BJ (cell line): ENCODE measurements at regions not wholly inside any gene's neighbourhood (a gene's known extent, or its start where the extent isn't known, plus 50 kb on each side); places are given as distances from the start of the nearest gene placed in this dataset.
"Not testable (repeated sequence)": the region's sequence is repeated elsewhere in the genome, so short reads cannot be mapped to it uniquely, and the experiment has no call there.

ENCODE experiments used
- CTCF ChIA-PET: fragments of 350-600 bp; formaldehyde crosslinking; extraction: SDS; loops from one replicate; lab custom pipeline; 2021; ENCODE audit warnings: antibody characterized with exemption, inconsistent platforms; lab: Yijun Ruan, JAX
- POLR2A ChIA-PET: fragments of 300-600 bp; sonication (Branson Sonifier 250); formaldehyde crosslinking; extraction: SDS; loops from one replicate; lab custom pipeline; 2021; ENCODE audit warnings: antibody characterized with exemption; lab: Charles Lee
- DNase-seq: peaks from one replicate; pipeline ENCODE4 v3.0.0-alpha.2; 2011; ENCODE audit warnings: low read depth
- H3K27me3 ChIP-seq: 2 replicates; pipeline ENCODE4 v1.6.0; 2011; ENCODE audit warnings: low read length; ENCODE audit not compliant: control insufficient read depth, insufficient read depth
- H3K36me3 ChIP-seq: 2 replicates; pipeline ENCODE4 v1.5.1; 2011; ENCODE audit warnings: low read length; ENCODE audit not compliant: control insufficient read depth, insufficient read depth
- H3K4me3 ChIP-seq: 2 replicates; pipeline ENCODE4 v1.5.1; 2011; ENCODE audit warnings: low read depth, mild to moderate bottlenecking, control low read depth, low read length
- TF ChIP-seq, protein P1 (sequence below): IDR thresholded peaks from 2 replicates; pipeline ENCODE4 v1.5.1; 2011; ENCODE audit warnings: low read depth, mild to moderate bottlenecking, control low read depth, inconsistent platforms, low read length, moderate library complexity; ENCODE audit not compliant: insufficient read depth

DNA sequence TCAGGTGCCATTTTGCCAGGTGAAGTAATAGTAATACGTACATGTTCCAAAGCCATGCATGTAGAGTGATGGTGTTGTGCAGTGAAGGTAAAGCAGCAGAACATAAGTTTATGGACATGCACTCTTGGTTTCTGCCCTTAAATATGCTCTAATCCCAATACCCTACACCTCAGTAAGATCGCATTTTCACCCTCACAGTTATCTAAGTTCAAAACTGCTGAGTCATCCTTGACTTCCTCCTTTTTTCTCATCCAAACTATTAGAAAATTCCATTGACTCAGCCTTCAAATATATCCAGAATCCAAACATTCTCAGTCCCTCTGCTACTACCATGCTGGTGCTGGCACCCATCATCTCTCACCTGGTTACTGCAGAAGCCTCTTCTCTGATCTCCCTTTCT, 652.9 kb upstream of the IGFBP7 start:
- CTCF ChIA-PET: no interaction called here
- H3K36me3 ChIP-seq: no peaks in the 10 kb centered on the region
- H3K4me3 ChIP-seq: no peak overlapping the region
- POLR2A ChIA-PET: no interaction called here
- no peaks in the 10 kb centered on the region for H3K27me3 ChIP-seq
- no peak for DNase-seq
- TF ChIP-seq, protein P1, sequence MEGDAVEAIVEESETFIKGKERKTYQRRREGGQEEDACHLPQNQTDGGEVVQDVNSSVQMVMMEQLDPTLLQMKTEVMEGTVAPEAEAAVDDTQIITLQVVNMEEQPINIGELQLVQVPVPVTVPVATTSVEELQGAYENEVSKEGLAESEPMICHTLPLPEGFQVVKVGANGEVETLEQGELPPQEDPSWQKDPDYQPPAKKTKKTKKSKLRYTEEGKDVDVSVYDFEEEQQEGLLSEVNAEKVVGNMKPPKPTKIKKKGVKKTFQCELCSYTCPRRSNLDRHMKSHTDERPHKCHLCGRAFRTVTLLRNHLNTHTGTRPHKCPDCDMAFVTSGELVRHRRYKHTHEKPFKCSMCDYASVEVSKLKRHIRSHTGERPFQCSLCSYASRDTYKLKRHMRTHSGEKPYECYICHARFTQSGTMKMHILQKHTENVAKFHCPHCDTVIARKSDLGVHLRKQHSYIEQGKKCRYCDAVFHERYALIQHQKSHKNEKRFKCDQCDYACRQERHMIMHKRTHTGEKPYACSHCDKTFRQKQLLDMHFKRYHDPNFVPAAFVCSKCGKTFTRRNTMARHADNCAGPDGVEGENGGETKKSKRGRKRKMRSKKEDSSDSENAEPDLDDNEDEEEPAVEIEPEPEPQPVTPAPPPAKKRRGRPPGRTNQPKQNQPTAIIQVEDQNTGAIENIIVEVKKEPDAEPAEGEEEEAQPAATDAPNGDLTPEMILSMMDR: no peak

DNA sequence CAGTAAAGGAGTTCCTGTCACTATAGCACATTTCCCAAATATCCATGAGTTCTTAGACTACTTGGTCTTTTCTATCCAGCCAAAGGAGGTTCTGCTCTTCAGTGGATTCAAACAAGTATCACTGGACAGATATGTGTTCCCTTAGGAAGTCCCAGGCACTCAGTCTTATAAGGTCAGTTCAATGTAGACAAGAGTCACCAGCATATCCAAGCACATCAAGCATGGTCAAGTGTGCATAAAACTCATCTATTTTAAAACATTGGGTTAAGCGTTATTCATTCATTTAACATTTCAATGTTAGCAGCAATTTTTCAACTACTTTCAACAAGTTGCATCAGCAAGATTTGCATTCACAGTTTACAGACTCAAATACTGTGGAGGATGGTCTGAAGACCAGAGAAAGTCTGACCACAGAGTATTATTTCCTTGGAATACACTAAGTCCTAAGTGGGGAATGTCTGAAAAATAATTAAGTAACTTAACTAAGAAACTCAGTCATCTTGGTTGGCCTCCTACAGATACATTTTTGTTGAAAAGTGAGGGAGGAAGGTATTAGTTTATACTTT, 630.5 kb upstream of the IGFBP7 start:
- Histone ChIP-seq H3K36me3 (no peaks in the 10 kb centered on the region), H3K27me3 (no peaks in the 10 kb centered on the region), H3K4me3 (no peak overlapping the region)
- CTCF ChIA-PET: no interaction called here
- TF ChIP-seq, protein P1: no peak
- POLR2A ChIA-PET: no interaction called here
- DNase-seq: no peak

GRCh38 chr4:57736781-57737180, 626.6 kb upstream of the IGFBP7 start:
- CTCF ChIA-PET: interaction anchor here (0.8 kb wide), 1 partner anchor 1652 kb away, joined by 3 read pairs; no protein-coding TSS in a partner anchor
- POLR2A ChIA-PET: no interaction called here
- H3K27me3 ChIP-seq: no peaks in the 10 kb centered on the region
- no peak for DNase-seq
- no peak overlapping the region for H3K4me3 ChIP-seq
- H3K36me3 ChIP-seq: no peaks in the 10 kb centered on the region
- TF ChIP-seq, protein P1: no peak

DNA sequence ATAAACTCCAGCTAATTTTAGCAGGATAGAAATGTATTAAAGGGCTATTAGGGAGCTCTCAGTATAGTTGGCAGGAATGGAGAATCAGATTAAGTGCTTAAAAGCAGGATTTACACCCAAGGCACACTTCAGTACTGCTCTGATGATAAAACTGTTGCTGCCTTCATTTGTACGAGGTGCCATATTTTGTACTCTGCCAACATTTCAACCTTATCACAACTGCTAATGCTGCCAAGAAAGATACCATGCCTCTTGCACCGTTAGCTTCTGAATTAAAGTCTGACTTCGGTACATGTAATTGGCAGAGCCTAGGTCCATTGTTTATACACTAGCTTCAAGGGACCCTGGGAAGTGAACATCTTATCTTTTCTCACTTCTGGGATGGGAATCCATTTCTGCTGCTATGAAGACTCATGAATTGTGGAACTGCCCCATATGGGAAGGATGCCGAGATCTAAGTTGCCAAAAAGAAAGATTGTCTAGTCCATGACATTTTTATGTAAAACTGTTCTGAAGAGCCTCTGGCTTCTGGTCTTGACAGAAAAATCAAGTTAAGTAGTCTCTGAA, 624.0 kb upstream of the IGFBP7 start:
- CTCF ChIA-PET: no interaction called here
- no peak for DNase-seq
- POLR2A ChIA-PET: no interaction called here
- Histone ChIP-seq H3K27me3 (no peaks in the 10 kb centered on the region), H3K4me3 (no peak overlapping the region), H3K36me3 (no peaks in the 10 kb centered on the region)
- TF ChIP-seq, protein P1: no peak

DNA sequence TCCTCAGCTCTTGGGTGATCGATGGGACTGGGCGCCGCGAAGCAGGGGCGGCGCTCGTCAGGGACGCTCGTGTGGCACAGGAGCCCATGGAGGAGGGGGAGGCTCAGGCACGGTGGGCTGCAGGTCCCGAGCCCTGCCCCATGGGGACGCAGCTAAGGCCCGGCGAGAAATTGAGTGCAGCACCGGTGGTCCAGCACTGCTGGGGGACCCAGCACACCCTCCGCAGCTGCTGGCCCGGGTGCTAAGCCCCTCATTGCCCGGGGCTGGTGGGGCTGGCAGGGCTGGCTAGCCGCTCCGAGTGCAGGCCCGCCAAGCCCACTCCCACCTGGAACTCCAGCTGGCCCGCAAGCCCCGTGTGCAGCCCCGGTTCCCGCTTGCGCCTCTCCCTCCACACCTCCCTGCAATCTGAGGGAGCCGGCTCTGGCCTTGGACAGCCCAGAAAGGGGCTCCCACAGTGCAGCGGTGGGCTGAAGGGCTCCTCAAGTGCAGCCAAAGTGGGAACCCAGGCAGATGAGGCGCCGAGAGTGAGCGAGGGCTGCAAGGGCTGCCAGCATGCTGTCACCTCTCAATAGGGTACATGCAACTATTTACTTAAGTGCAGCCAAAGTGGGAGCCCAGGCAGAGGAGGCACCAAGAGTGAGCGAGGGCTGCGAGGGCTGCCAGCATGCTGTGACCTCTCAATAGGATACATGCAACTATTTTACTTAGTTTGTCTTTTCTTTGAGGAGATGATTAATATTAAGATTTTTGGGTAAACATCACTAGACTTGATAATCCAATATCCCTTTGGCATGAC, 619.8 kb upstream of the IGFBP7 start:
- CTCF ChIA-PET, POLR2A ChIA-PET, H3K36me3 ChIP-seq, DNase-seq, H3K4me3 ChIP-seq, H3K27me3 ChIP-seq: not testable (repeated sequence)
